GM21576 (cell line): ENCODE measurements at regions not wholly inside any gene's neighbourhood (a gene's known extent, or its start where the extent isn't known, plus 50 kb on each side); places are given as distances from the start of the nearest gene placed in this dataset.

Experiments used
- ATAC-seq: cut with Tn5 transposase; IDR thresholded peaks from one replicate; pipeline ENCODE4 v1.9.1; 2021; ENCODE audit warnings: mild to moderate bottlenecking, moderate library complexity; ENCODE audit not compliant: unreplicated experiment

DNA sequence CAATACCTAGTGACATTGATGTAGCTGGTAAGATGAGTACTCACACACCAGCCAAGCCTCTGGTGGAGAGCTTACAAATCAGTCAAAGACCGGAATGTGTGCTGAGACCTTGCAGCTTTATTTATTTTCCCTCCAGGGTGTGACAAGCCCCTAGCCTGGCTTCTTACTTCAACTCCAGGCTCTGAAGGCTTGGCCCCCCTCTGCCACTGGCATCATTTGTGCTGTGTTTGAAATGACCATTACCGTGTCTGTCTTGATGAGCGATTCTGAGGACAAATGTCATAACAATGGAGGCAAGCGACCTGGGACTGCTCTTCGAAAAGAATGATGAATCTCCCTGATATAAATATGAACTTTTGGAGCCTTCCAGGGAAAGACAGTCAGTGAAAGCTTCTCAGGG, 749.9 kb upstream of the HS6ST1 start:
- ATAC-seq = no peak

GRCh38 chr2:129069875-129070594, 751.4 kb upstream of the HS6ST1 start:
- no peak for ATAC-seq

- no peak for ATAC-seq
These were observed 752.0 kb upstream of the HS6ST1 start for GRCh38 chr2:129070663-129071062.

GRCh38 chr2:129071531-129071930, 752.9 kb upstream of the HS6ST1 start:
- no peak for ATAC-seq

- ATAC-seq = no peak
These were observed 755.7 kb upstream of the HS6ST1 start for GRCh38 chr2:129074298-129074920.

DNA sequence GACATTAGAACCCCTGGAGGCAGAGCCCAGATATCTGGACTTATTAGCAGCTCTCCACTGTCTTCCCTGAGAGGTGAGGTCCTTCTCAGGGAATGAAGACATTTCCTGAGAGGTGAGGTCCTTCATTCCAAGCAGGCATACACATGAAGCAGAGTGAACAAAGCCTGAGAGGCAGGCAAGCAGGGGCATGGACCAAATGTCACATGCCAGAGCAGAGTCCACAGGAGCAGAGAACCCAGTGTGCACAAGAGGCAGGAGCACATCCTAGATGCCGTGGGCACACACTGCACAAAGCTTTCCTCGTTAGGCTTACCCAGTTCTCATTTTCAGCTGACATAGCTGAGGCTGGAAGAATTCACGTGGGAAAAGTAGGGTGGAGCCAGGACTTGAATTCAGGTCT, 759.9 kb upstream of the HS6ST1 start:
- no peak for ATAC-seq

DNA sequence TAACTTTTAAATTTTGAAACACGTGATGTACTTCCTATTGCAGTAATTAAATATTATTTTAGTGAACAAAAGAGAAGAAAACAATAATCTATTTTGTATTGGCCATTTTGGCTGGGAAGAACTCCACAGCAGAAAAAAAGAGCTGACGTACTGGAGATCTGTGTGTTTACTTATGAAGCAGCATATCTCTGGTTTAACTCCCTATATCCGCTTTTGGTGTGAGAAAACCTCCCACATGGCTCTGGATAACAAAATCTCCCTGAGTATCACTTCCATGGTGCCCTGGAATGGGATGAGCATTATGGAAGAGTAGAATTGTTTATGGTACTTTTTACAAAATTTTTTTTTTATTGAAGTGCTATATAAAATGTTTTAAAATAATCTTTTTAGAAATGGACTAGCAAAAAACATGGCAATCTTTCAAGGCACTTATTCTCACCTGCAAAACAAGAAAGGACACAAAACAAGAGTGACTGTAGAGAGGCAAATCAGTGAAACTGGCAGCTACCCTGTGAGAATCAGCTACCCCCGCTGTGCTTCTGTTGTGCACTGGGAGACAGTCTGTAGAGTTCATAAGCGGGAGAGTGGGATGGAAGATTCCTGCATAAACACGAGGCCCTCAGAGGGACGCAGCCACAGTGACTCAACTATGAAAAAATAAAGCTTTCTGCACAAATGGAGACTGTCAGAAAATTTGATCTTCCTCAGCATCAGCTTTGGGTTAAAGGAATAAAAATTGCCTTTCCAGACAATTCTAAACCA, 762.2 kb upstream of the HS6ST1 start:
- no peak for ATAC-seq

- no peak for ATAC-seq
These were observed 766.7 kb upstream of the HS6ST1 start for GRCh38 chr2:129085386-129085785.

DNA sequence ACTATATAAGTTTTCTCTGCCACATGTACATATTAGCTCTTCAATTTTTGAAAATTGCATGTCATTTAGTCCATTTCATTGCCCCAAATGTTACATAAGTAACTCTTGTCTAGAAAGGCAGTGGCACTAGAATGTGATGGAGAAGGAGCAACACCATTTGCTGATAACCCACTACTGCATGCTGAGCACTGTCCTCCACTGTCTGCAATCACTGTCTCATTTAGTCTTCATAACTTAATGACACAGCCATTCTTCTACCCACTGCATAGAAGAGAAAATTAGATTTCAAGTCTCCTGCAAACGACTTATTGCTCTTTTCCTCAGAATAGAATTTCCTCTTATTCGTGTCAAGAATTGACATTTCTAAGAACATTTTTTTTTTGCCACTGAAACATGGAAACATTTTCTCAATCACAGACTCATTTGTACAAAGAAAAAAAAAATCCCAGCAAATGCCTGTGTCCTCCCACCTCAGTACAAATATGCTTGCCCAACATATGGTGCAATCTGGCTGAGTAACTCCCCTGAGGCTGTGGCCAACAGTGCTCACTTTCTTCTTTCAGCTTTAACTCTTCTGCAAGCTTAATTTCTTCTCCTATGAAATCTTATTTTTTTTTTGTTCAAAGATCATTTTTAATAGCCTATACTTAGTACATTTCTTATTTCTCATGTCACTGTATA, 768.6 kb upstream of the HS6ST1 start:
- ATAC-seq = no peak

DNA sequence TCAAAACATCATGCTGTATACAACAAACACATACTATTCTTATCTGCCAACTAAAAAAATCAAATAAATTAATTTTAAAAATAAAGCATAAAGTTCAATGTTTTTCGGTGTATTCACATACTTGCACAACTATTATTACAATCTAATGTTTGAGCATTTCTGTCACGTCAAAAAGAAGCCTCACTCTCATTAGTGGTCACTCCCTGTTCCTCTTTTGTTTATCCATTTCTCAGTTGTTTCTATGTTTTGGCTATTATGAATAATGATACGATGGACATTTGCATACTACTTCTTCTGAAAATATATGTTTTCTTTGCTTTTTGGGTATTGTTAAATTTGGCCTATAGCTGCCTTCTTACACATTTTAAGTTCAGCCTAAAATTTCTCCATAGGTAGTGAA, 773.0 kb upstream of the HS6ST1 start:
- ATAC-seq = no peak

DNA sequence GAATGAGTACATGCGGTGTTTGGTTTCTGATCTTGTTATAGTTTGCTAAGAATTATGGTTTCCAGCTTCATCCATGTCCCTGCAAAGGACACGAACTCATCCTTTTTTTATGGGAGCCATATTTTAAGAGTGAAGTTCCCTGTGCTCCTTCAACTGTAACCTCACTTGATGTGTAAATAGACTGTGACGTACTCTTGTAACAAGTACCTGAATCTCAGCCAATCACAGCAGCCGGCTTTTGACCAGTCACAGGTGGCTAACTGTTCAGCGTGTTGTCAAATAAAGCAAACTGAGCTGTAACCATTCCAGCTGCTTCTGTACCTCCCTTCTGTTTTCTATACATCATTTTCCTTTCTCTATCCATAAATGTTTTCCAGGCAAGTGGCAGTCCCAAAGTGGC, 774.3 kb upstream of the HS6ST1 start:
- no peak for ATAC-seq

GRCh38 chr2:129101186-129101585, 782.5 kb upstream of the HS6ST1 start:
- ATAC-seq = no peak

- no peak for ATAC-seq
These were observed 785.5 kb upstream of the HS6ST1 start for GRCh38 chr2:129103936-129104878.

GRCh38 chr2:129112181-129112580, 793.5 kb upstream of the HS6ST1 start:
- ATAC-seq = no peak

DNA sequence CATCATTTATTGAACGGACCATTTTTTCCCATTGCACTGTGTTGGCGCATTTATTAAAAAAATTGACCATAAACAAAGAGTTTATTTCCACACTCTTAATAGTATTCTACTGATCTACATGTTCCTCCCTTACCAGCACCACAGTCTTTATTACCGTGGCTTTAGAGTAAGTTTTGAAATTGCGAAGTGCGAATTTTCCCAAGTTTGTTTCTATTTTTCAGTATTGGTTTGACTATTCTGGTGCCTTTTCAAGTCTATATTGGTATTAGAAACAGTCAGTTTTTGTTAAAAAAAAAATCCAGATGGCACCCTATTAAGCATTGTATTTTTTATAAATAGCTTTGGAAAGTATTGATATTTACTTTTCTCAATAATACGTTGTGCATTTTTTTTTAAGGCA, 795.1 kb upstream of the HS6ST1 start:
- no peak for ATAC-seq

DNA sequence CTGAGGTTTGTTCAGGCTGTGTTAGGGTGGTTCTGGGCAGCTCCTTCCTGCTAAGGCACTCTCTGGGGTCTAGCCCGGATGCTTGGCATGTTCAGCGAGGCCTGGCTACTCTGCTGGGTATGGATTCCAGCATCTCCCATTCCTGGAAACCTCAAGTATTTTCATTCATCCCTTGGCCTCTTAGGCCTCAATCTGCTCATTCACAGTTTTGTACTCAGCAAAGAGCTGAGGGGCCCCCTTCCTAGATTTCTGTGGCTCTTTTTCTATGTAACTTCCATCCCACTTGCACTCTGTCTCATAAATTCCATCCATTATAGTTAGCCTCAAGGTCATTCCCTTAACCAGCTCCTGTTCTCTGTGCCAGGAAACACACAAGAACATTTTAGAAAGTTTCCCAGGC, 798.8 kb upstream of the HS6ST1 start:
- no peak for ATAC-seq

- ATAC-seq = no peak
These were observed 799.6 kb upstream of the HS6ST1 start for GRCh38 chr2:129118296-129118695.

DNA sequence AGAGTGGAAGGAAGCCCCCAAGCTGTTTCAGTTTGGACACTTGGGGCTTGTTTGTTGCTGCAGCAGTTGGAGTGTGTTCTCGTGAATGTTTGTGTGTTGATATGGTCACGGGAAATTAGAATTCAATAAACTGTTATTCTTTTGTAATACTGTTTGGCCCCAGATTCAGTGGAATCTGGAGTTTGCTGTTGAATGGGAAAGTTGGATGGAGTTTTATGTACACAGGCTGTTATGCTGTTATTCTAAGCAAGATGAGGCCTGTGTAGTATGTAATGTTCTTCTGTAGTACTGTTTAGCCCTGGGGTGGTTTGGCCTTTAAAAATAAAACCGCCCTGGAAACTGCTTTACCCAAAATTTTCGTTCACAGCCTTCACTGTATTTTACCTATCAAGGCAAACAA, 810.4 kb upstream of the HS6ST1 start:
- ATAC-seq = no peak

DNA sequence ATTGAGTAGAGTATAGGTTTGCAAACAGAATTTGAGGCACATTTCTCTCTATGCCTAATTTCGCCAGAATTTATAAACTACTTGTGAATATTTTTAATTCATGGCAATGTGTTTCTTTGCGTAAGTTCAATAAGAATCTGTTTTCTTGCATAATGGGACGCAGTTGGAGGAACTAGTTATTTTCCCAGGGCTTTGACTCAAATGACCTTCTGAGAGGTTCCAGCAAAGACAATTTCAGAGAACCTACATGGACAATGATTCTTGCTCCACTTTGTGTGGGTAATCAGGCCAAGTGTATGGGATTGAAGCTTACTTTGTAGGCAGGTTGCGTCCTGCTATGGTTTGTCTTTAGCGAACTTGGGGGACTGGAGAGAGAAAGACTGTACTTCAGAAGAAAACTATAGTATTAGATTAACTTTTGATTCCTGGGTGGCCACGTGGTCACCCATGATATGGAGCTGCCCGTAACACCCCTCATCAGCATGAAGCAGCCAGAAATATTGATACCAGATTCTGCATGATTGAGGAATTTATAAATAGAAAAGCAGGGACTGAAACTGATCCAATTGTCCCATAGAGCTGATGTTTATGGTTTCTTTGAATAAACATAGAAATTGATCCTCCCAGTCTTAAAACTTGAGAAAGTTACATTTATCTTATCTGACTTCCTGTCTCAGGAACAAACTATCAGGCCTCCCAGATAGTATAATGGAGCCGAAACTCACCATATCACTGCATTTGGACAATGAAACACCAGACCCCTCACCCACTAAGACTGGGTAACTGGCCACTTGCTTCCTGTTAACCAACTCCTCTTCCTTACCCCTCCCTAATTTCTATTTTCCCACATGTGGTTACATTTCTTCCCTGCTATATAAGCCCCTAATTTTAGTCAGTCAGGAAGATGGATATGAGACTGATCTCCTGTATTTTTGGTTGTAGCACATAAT, 815.3 kb upstream of the HS6ST1 start:
- ATAC-seq = no peak
